Stimulated activated CD8-positive, alpha-beta memory T cell treated with anti-CD3 and anti-CD28 coated beads, Interleukin-12 subunit alpha, Interleukin-12 subunit beta, amount 100 ng/mL, for 4 hours (primary cell): ENCODE measurements at regions not wholly inside any gene's neighbourhood (a gene's known extent, or its start where the extent isn't known, plus 50 kb on each side); places are given as distances from the start of the nearest gene placed in this dataset.
"Not testable (repeated sequence)": the region's sequence is repeated elsewhere in the genome, so short reads cannot be mapped to it uniquely, and the experiment has no call there.

Experiments used
- DNase-seq: peaks from one replicate; pipeline ENCODE4 v3.0.0-alpha.2; 2020; ENCODE audit warnings: low read depth

GRCh38 chr12:88816201-88816600, 235.9 kb upstream of the KITLG start:
- DNase-seq, result no peak

DNA sequence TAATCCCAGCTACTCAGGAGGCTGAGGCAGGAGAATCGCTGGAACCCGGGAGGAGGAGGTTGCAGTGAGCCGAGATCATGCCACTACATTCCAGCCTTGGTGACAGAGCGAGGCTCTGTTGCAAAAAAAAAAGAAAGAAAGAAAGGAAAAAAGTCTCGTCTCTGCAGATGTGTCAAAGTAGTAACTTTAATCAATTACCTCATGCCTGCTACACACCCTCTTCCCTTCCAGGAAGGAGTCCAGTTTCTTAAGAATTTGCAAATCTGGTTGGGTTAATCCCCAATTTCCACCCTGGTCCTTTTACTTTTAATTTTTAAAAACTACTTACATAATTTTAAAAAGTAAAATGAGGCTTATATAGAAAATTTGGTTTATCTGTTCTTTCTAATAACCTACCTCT, 234.5 kb upstream of the KITLG start:
- no peak for DNase-seq

DNA sequence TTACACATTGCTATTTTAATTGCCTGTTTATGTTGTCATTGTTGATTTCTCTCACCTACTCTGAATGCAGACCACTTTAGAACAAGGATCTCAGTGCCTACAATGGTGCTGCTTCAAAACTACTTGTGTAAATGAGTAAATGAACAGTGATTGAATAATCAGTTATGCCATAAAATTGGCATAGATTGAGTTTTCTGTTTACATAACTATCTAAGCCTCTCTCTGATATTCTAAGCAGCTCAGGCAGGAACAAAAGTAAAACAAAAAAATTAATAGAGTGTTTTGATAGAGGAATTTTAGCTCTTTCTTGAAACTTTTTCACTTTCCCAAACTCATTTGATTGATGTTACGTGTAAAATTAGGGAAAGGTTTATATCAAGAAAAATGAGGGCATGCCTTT, 232.3 kb upstream of the KITLG start:
- no peak for DNase-seq

DNA sequence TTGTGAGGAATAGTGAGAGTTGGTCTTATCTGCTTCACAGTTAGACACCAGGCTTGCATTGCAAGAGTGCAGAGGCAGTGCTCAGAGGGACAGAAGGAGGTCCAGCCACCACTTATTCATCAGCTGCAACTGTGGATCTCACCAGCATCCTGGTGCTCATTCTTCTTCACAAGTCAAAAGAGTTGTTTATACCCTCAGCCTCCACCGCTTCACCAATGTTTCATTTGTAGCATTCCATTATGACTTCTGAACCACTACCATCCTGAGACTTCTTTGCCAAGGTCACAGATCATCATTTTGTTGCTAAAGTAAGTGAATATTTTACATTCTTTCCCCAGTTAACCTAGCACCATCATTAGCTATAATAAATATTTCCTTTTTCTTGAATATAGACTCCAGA, 230.5 kb upstream of the KITLG start:
- no peak for DNase-seq

DNA sequence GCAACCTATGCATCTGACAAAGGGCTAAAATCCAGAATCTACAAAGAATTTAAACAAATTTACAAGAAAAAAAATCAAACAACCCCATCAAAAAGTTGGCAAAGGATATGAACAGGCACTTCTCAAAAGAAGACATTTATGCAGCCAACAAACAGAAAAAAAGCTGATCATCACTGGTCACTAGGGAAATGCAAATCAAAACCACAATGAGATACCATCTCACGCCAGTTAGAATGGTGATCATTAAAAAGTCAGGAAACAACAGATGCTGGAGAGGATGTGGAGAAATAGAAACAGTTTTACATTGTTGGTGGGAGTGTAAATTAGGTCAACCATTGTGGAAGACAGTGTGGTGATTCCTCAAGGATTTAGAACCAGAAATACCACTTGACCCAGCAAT, 229.6 kb upstream of the KITLG start:
- DNase-seq, result not testable (repeated sequence)

GRCh38 chr12:88805692-88806091, 225.4 kb upstream of the KITLG start:
- DNase-seq, result no peak

DNA sequence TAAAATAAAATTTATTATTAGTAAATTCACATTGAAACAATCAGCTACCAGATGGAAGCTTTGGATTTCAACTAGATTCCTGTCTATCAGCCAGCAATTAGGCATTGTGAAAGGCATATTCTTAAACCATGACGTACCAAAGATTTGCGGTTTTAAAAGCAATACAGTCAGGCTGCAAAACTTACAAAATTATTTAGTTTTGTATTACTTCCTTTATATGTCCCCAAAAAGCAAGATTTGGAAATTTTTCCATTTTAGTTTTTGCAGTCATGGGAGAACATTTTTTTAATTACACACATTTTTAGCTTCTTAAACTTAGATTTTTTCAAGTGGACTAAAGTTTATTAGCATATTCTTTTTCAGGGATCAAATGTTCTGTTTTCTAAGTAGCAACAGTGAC, 225.0 kb upstream of the KITLG start:
- DNase-seq, result no peak

DNA sequence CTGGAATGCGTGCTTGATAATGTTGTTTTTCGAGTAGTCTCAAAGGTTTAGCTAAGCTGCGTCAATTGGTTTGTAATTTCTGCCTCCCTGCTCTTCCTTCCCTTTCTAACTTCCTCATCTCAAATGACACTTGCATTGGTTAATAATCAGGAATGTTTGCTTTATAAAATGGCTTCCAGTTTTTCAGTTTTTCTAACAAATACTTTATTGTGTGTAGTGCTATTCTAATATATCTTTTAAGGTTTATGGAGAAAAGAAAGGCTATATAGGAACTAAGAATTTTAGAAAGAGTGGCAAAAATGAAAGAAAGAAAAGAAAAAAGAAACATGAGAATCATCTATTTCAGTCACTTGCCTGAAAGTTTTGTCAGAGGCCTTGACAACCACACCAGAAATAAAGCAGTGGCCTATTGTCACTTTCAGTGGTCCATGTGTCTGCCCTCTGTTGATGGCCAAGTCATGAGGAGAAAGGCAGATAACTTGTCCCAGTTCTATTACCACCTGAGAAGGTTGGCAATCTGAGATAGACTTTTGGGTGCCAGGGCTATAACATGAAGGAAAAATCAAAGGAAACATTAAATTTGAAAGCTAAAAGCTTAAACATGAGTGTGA, 221.9 kb upstream of the KITLG start:
- no peak for DNase-seq

- no peak for DNase-seq
Observed at GRCh38 chr12:88801227-88802095, 221.2 kb upstream of the KITLG start.

DNA sequence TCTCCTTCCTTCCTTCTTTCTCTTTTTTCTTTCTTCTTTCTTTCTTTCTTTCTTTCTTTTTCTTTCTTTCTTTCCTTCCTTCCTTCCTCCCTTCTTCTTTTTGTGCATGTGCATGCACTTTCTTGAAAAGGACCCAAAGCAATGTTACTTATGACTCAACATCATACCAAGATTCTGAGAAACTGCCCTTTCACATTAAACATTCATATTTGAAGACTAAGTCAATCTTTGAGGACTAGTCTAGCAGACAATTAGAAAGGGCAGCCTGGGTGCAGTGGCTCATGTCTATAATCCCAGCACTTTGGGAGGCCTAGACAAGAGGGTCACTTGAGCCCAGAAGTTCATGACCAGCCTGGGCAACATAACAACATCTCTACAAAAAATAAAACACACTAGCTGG, 212.8 kb upstream of the KITLG start:
- no peak for DNase-seq

DNA sequence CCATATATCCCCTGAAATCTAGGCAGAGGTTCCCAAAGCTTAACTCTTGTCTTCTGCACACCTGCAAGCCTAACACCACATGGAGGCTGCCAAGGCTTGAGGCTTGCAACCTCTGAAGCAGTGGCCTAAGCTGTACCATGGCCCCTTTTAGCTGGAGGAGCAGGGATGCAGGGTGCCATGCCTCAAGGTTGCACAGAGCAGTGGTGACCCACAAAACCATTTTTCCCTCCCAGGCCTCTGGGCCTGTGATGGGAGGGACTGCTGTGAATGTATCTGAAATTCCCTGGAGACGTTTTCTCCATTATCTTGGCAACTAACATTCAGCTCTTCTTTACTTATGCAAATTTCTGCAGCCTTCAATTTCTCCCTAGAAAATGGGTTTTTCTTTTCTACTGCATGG, 210.0 kb upstream of the KITLG start:
- no peak for DNase-seq

- DNase-seq, result no peak
Observed at GRCh38 chr12:88784166-88784565, 203.9 kb upstream of the KITLG start.

DNA sequence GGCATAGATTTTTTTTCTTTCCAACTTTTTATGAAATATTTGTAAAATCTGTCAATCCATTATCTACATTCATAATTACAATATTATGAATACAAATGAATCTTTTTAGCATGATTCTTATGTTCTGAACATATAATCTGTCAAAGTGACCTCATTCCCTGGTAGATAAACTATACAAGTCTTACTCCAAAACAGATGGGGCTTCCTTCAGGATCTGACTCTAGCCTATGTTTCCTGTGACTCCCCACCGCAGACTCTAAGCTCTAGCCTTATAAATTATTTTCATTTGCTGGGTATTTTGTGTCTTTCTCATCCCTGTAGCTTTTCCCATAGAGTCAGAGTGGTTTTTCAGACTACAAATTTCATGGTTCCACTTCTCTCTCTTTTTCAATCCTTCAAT, 202.1 kb upstream of the KITLG start:
- no peak for DNase-seq

DNA sequence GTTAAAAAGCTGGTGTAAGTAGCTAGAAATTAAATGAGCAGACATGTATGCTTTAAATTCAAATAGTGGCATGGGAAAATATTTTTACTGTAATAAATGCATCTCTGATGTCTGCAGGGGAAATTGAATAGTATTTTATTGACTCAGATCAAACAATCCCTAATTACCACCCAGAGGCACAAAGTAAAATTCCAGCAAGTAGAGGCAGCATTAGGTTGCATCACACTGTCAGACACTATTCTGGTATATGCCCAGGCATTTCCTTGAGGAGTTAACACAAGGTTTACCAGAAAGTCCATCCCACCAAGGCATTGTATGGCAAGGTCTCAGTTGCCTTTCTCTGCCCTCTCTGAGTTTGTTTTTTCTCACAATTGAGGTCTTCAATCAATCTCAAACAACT, 201.6 kb upstream of the KITLG start:
- no peak for DNase-seq

DNA sequence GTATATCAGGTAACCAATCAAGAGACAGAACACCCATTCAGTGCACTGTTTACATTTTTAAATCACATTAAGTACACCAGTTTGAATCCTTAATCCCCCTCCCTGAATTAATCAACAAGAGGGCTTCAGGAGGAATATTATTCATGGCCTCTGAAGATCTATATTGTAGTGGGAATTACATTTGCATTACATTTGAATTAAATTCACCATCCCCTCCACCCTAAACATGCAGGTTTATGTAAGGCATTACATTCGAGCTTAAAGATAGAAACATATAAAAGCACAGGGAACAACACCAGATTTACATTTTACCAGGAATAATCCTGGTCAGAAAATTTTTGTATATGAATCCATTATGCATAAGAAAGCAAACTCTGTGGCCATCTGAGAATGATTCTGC, 197.8 kb upstream of the KITLG start:
- DNase-seq, result no peak

DNA sequence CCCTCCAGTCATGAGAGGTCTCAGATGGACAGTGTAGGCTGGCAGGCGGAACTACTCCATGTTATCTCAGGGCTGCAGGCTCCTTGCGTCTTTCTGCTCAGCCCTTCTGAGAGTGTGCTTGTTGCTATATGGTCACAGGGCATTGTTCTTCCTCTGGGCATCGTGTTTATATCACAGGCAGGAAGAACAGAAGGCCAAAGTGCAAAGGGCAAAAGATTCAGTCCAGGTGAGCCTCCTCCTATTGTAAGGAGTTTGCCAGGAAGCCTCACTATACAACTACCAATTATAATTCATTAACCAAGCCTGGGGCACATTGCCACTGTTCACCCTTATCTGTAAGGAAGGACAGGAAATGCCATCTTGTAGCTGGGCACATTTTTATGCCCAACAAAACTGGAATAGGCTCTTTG, 195.5 kb upstream of the KITLG start:
- DNase-seq, result no peak

GRCh38 chr12:88767699-88768098, 187.4 kb upstream of the KITLG start:
- no peak for DNase-seq

GRCh38 chr12:88764781-88765480, 184.7 kb upstream of the KITLG start:
- no peak for DNase-seq

GRCh38 chr12:88763536-88764100, 183.3 kb upstream of the KITLG start:
- DNase-seq, result no peak

DNA sequence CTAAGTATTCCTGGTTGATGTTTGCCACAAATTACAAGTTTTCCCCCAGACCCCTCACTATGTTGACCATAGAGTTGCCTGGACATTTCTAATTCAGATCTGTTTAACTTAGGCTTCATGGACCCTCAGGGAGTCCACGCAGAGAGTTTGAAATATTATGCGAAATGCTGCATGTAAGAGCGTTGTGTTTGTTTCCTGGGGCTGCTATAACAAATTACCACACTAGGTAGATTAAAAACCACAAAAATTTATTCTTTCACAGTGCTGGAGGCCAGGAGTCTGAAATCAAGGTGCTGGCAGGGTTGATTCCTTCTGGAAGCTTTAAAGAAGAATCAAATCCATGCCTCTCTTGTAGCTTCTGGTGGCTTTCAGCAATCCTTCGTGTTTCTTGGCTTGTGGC, 177.9 kb upstream of the KITLG start:
- DNase-seq, result no peak

DNA sequence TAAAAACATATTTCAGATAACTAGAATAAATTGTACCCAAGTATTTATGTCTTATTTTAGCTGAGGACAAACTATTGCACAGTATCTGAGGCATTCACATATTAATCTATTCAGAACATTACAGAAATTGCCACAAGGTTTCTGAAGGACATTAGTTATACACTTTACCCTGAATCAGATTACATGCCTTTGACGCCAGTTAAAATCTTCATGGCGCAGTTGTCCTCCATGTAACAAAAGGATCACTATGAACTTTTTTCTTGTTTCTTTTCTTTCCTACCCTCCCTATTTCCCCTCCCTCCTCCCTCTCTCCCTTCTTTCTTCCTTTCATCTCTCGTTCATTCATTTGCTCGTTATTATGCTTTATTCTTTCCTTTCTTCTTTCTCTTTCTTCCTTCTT, 176.6 kb upstream of the KITLG start:
- DNase-seq, result no peak

GRCh38 chr12:88756153-88756552, 175.9 kb upstream of the KITLG start:
- no peak for DNase-seq

GRCh38 chr12:88753707-88754106, 173.4 kb upstream of the KITLG start:
- DNase-seq, result no peak
